Coronary artery (tissue), 2 donors: ENCODE measurements at regions not wholly inside any gene's neighbourhood (a gene's known extent, or its start where the extent isn't known, plus 50 kb on each side); places are given as distances from the start of the nearest gene placed in this dataset.

Experiments used
- DNase-seq: peaks from one replicate; pipeline ENCODE4 v3.0.0-alpha.2; 2017; ENCODE audit warnings: low spot score
- H3K27ac ChIP-seq, 2 donors: fragments of 200-600 bp; sonication (generic); one replicate each; pipeline ENCODE4 v1.5.1; 2016 to 2019
- H3K4me3 ChIP-seq: fragments of 200-600 bp; sonication (generic); 2 replicates; pipeline ENCODE4 v1.5.1; 2016; ENCODE audit warnings: mild to moderate bottlenecking, moderate library complexity
- CTCF ChIP-seq: fragments of 200-600 bp; sonication (generic); IDR thresholded peaks from one replicate; pipeline ENCODE4 v1.5.1; 2019; ENCODE audit warnings: antibody characterized with exemption

DNA sequence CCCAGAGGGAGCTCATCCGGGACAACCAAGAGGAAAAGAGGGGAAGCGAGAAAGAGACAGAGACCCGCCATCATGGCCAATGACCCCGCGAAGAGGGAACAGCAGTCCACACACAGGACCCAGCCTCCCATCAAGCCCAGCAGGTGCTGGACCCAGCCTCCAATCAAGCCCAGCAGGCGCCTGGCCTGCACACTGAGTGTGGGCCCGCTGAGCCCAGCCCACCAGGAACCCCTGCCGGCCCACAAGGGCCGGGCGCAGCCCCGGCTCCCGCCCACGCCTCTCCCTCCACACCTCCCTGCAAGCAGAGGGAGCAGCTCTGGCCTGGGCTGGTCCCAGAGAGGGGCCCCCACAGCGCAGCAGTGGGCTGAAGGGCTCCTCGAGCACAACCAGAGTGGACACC lies 391.1 kb downstream of the IDS start:
- DNase-seq: no peak
- no peak for TF ChIP-seq CTCF
- H3K4me3 ChIP-seq: no peak overlapping the region
- no peak overlapping the region for H3K27ac ChIP-seq

DNA sequence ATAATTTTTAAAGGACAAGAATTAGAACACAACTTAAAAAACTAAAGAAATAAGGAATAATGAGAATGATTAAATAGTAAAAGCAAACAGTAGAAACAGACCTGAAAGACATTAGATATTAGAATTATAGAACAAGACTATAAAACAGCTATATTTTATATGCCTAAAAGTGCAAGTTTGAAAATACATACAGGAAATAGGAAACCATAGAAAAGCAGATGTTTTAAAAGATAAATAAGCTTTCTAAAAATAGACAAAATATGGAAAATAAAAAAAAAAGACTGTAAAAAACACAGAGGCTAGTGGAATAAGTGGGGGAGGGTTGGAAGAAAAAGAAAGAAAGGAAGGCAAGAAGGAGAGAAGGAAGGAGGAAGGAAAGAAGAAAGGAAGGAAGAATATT lies 407.3 kb downstream of the IDS start:
- no peak for TF ChIP-seq CTCF
- no peak for DNase-seq
- Histone ChIP-seq H3K4me3 (no peak overlapping the region), H3K27ac (no peak overlapping the region)

DNA sequence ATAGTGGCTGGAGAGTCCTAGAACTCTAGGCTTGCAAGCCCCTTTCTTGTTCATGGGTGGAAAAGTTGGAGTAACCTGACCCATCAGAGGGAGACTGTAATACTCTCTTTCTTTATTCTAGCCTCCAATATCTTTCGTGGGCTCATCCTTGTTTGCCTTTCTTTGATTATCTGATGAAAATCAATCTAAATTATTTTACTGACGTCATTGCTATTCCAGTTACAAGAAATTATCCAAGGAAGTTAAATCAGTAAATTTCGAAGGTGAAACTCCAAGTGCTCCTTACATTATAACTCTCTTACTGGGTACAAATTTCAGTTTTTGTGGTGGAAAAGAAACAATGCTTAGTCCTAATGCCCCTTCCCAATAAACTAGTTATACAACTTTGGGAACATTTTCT lies 412.9 kb downstream of the IDS start:
- TF ChIP-seq CTCF: no peak
- H3K4me3 ChIP-seq: no peak overlapping the region
- H3K27ac ChIP-seq: no peak overlapping the region
- no peak for DNase-seq

DNA sequence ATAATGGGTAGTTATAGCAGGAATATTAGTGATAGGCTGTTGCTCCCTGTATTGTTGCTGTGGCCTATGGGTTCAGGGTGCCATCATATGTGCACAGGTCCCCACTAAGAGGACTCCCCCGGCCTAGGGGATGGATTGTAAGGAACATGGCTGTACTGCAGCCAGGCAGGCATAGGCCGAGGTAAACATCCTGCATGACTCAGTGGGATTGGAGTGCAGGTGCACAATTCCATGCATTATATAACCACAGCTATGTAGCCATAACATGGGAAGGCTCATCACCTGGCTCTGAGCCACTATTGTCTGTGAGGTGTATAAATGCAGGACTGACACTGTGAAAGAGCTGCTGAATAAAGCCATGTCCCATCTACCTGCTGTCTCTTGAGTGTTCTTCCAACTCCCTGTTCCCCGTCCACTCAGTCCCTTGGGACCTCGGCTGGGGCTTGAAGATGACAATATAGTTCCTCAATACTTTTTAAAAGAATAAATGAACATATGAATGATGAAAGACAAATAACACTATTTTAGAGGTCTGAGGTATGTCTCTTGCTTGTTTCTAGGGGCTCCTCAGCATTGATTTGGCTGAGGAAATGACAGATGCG lies 425.2 kb downstream of the IDS start:
- Histone ChIP-seq H3K4me3 (no peak overlapping the region), H3K27ac (no peak overlapping the region)
- no peak for DNase-seq
- no peak for TF ChIP-seq CTCF

- no peak for TF ChIP-seq CTCF
- no peak overlapping the region for H3K4me3 ChIP-seq
- DNase-seq: no peak
- no peak overlapping the region for H3K27ac ChIP-seq
These were observed 430.7 kb downstream of the IDS start for GRCh38 chrX:149074398-149074797.

GRCh38 chrX:149073479-149073878 lies 431.6 kb downstream of the IDS start:
- H3K27ac ChIP-seq: no peak overlapping the region
- TF ChIP-seq CTCF: no peak
- no peak overlapping the region for H3K4me3 ChIP-seq
- DNase-seq: no peak

GRCh38 chrX:149069899-149070298 lies 435.2 kb downstream of the IDS start:
- no peak for DNase-seq
- no peak overlapping the region for H3K27ac ChIP-seq
- no peak for TF ChIP-seq CTCF
- no peak overlapping the region for H3K4me3 ChIP-seq
